GM12892 (cell line): ENCODE measurements at regions not wholly inside any gene's neighbourhood (a gene's known extent, or its start where the extent isn't known, plus 50 kb on each side); places are given as distances from the start of the nearest gene placed in this dataset.

Experiments
- POLR2A ChIP-seq: IDR thresholded peaks from 2 replicates; pipeline ENCODE4 v1.6.1; 2011; ENCODE audit warnings: low read depth, low read length, control low read depth
- POLR2AphosphoS5 ChIP-seq: IDR thresholded peaks from 2 replicates; pipeline ENCODE4 v1.6.1; 2011; ENCODE audit warnings: low read depth, low read length, control low read depth
- TAF1 ChIP-seq: IDR thresholded peaks from 2 replicates; pipeline ENCODE4 v1.6.1; 2011; ENCODE audit warnings: low read depth, mild to moderate bottlenecking, control low read depth, low read length, borderline replicate concordance

- TF ChIP-seq POLR2A = no peak
- no peak for TF ChIP-seq POLR2AphosphoS5
- no peak for TF ChIP-seq TAF1
These were observed 1074.6 kb upstream of the TMEM132C start for GRCh38 chr12:127192391-127192790.
